ENCODE measurements at regions not wholly inside any gene's neighbourhood (a gene's known extent, or its start where the extent isn't known, plus 50 kb on each side); places are given as distances from the start of the nearest gene placed in this dataset.

DNA sequence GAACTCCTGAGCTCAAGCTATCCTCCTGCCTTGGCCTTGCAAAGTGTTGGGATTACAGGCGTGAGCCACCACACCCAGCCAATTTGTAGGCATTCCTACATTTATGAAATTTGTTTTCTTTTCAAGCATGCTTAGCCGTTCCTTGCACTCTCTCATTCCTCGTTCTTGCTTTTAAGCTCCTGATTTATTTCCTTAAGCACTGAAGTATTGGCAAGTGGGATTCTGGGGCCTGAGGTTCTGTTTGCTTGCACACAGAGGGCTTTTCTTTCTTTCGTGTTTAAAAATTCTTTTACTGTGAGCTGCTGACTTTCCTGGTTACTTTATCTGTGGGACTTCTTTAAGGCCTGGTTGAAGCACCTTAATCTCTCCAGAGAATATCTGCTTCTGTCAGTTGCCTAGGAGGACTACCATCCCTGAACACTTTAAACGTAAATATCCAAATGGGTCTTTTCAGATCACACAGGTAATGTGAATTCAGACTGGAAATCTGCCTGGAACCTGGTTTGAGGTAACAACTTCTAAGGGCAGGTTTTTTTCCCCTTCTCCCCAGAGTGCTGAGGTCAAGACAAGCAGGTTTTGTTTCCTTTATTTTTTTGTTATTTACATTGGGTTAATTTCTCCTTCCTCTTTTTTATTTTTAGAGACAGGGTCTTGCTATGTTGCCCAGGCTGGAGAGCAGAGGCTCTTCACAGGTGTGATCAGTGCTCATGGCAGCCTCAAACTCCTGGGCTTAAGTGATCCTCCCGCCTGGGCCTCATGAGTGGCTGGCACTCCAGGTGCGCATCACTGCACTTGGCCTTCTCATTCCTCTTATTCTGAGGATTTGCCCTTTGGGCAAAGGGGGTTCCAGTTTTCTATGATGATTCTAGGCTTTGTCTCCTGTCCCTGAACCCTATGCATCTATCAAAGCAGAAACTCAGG is 102.9 kb downstream of the PFKFB3 start:
- H3K4me1 ChIP-seq (ENCODE audit: control insufficient read depth in 2 of 2, insufficient read depth in 2 of 2, low read length in 2 of 2), result no peaks in the 10 kb centered on the region
- H3K4me3 ChIP-seq (ENCODE audit: low read length in 2 of 2), result no peak overlapping the region
- H3K9ac ChIP-seq (ENCODE audit: low read depth in 1 of 2, low read length in 2 of 2), result no peak overlapping the region
- H3K27ac ChIP-seq (ENCODE audit: low read depth in 2 of 2, low read length in 2 of 2), result no peak overlapping the region
- H3K9me3 ChIP-seq (ENCODE audit: control insufficient read depth in 2 of 2, low read length in 2 of 2), result peaks cover 0 to 4% of the 10 kb centered on the region in 2 donors
- no peaks in the 10 kb centered on the region for H3K27me3 ChIP-seq (ENCODE audit: control insufficient read depth in 2 of 2, insufficient read depth in 2 of 2, low read length in 2 of 2)
- no peaks in the 10 kb centered on the region for H3K36me3 ChIP-seq (ENCODE audit: control insufficient read depth in 2 of 2, insufficient read depth in 2 of 2, low read length in 2 of 2)

GRCh38 chr10:6306917-6307316 is 104.2 kb downstream of the PFKFB3 start:
- no peak overlapping the region for H3K4me3 ChIP-seq (ENCODE audit: low read length in 2 of 2)
- peaks cover 0 to 4% of the 10 kb centered on the region in 2 donors for H3K9me3 ChIP-seq (ENCODE audit: control insufficient read depth in 2 of 2, low read length in 2 of 2)
- no peak overlapping the region for H3K9ac ChIP-seq (ENCODE audit: low read depth in 1 of 2, low read length in 2 of 2)
- H3K27me3 ChIP-seq (ENCODE audit: control insufficient read depth in 2 of 2, insufficient read depth in 2 of 2, low read length in 2 of 2), result no peaks in the 10 kb centered on the region
- no peaks in the 10 kb centered on the region for H3K36me3 ChIP-seq (ENCODE audit: control insufficient read depth in 2 of 2, insufficient read depth in 2 of 2, low read length in 2 of 2)
- H3K27ac ChIP-seq (ENCODE audit: low read depth in 2 of 2, low read length in 2 of 2), result no peak overlapping the region
- H3K4me1 ChIP-seq (ENCODE audit: control insufficient read depth in 2 of 2, insufficient read depth in 2 of 2, low read length in 2 of 2), result no peaks in the 10 kb centered on the region

DNA sequence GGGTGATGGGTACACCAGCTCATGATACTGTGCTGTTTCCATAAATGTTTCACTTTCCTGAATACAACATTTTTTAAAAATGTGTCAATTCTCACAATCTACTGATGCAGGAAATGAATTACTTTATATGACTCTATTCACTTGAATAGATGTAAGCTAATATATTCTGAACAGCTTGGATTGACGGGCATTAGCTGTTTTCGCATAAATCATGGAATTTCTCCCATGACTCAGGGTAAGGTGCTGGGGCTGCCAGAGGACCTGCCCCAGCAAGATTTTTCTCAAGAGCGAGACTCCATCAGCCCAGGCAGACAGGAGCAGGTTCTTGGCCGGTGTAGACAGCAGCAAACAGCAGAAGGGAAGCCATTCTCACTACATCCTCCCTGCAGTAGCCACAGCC is 107.1 kb downstream of the PFKFB3 start:
- no peaks in the 10 kb centered on the region for H3K27me3 ChIP-seq (ENCODE audit: control insufficient read depth in 2 of 2, insufficient read depth in 2 of 2, low read length in 2 of 2)
- H3K4me1 ChIP-seq (ENCODE audit: control insufficient read depth in 2 of 2, insufficient read depth in 2 of 2, low read length in 2 of 2), result peaks cover 0 to 12% of the 10 kb centered on the region in 2 donors
- peaks cover 0 to 4% of the 10 kb centered on the region in 2 donors for H3K9me3 ChIP-seq (ENCODE audit: control insufficient read depth in 2 of 2, low read length in 2 of 2)
- H3K9ac ChIP-seq (ENCODE audit: low read depth in 1 of 2, low read length in 2 of 2), result no peak overlapping the region
- H3K27ac ChIP-seq (ENCODE audit: low read depth in 2 of 2, low read length in 2 of 2), result no peak overlapping the region
- no peak overlapping the region for H3K4me3 ChIP-seq (ENCODE audit: low read length in 2 of 2)
- no peaks in the 10 kb centered on the region for H3K36me3 ChIP-seq (ENCODE audit: control insufficient read depth in 2 of 2, insufficient read depth in 2 of 2, low read length in 2 of 2)

DNA sequence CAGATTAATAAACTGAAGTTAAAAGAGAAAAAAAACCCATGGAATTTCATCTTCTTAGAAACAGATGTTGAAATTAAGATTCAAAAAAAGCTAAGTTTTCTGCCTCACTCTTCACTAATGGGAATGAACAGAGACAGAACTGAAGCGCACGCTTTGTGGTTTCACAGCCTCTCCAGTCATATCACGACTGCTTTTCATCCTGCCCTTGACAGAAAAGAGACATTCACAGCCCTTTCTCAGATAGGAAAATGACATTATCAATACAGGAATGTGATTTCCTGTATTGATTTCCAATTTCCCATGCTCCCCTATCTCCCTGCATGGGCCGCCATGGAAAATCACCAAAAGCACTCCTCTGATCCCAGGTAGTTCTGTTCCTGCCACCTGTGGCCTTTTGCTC is 108.2 kb downstream of the PFKFB3 start:
- Histone ChIP-seq H3K4me3 (ENCODE audit: low read length in 2 of 2) (no peak overlapping the region), H3K9ac (ENCODE audit: low read depth in 1 of 2, low read length in 2 of 2) (no peak overlapping the region), H3K9me3 (ENCODE audit: control insufficient read depth in 2 of 2, low read length in 2 of 2) (peaks cover 0 to 4% of the 10 kb centered on the region in 2 donors), H3K4me1 (ENCODE audit: control insufficient read depth in 2 of 2, insufficient read depth in 2 of 2, low read length in 2 of 2) (peaks cover 0 to 14% of the 10 kb centered on the region in 2 donors), H3K36me3 (ENCODE audit: control insufficient read depth in 2 of 2, insufficient read depth in 2 of 2, low read length in 2 of 2) (no peaks in the 10 kb centered on the region), H3K27me3 (ENCODE audit: control insufficient read depth in 2 of 2, insufficient read depth in 2 of 2, low read length in 2 of 2) (no peaks in the 10 kb centered on the region), H3K27ac (ENCODE audit: low read depth in 2 of 2, low read length in 2 of 2) (no peak overlapping the region)

DNA sequence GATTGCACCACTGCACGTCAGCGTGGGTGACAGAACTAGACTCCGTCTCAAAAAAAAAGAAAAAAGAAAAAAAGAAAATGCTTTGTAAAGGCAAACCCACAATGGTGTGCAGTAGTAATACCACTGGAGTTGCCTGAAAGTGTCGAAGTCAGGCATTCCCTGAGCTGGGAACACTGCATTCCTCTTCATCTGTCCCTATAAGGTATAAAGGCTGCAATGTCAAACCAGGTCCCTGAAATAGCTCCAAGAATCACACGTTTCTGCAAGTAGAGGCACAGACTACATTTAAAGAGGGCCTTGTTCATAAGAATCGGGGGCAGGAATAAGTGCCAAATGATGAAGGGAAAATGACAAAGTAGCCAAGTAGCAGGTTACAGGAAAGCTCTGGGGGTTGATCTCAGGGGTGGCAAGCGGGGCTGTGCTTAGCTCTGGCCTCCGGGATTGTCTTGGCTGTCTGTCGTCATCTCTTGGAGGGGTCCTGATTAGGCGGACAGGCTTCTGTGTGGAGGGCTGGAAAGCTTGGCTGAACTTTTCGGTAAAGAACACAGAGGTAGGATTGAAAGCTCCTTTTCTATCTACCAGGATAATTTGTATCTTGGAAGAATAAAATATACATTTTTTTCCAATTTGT is 109.1 kb downstream of the PFKFB3 start:
- H3K9ac ChIP-seq (ENCODE audit: low read depth in 1 of 2, low read length in 2 of 2), result no peak overlapping the region
- no peaks in the 10 kb centered on the region for H3K36me3 ChIP-seq (ENCODE audit: control insufficient read depth in 2 of 2, insufficient read depth in 2 of 2, low read length in 2 of 2)
- H3K27me3 ChIP-seq (ENCODE audit: control insufficient read depth in 2 of 2, insufficient read depth in 2 of 2, low read length in 2 of 2), result no peaks in the 10 kb centered on the region
- H3K4me1 ChIP-seq (ENCODE audit: control insufficient read depth in 2 of 2, insufficient read depth in 2 of 2, low read length in 2 of 2), result peaks cover 0 to 14% of the 10 kb centered on the region in 2 donors
- H3K4me3 ChIP-seq (ENCODE audit: low read length in 2 of 2), result no peak overlapping the region
- peaks cover 0 to 4% of the 10 kb centered on the region in 2 donors for H3K9me3 ChIP-seq (ENCODE audit: control insufficient read depth in 2 of 2, low read length in 2 of 2)
- no peak overlapping the region for H3K27ac ChIP-seq (ENCODE audit: low read depth in 2 of 2, low read length in 2 of 2)

DNA sequence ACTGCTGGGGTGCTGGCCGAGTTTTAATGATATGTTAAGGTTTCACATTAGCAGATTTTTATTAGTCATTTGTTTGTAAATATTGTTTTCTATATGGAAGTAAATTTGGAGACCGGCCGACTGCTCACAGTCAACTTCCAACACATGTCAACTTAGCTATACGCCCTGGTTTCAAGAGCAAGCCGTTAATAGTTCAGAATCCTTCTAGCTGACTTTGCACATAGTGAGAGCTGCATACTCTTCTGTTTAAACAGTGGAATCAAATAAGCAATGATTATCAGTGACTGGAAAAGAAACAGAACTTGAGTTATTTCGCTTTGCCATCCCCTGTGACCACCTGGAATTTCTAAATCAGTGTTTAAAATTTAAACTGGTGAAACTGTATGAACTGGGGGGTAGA is 109.9 kb downstream of the PFKFB3 start:
- Histone ChIP-seq H3K4me3 (ENCODE audit: low read length in 2 of 2) (no peak overlapping the region), H3K9me3 (ENCODE audit: control insufficient read depth in 2 of 2, low read length in 2 of 2) (no peaks in the 10 kb centered on the region), H3K27ac (ENCODE audit: low read depth in 2 of 2, low read length in 2 of 2) (no peak overlapping the region), H3K4me1 (ENCODE audit: control insufficient read depth in 2 of 2, insufficient read depth in 2 of 2, low read length in 2 of 2) (peaks cover 0 to 14% of the 10 kb centered on the region in 2 donors), H3K9ac (ENCODE audit: low read depth in 1 of 2, low read length in 2 of 2) (no peak overlapping the region), H3K27me3 (ENCODE audit: control insufficient read depth in 2 of 2, insufficient read depth in 2 of 2, low read length in 2 of 2) (no peaks in the 10 kb centered on the region), H3K36me3 (ENCODE audit: control insufficient read depth in 2 of 2, insufficient read depth in 2 of 2, low read length in 2 of 2) (no peaks in the 10 kb centered on the region)

- Histone ChIP-seq H3K4me1 (ENCODE audit: control insufficient read depth in 2 of 2, insufficient read depth in 2 of 2, low read length in 2 of 2) (peaks cover 0 to 14% of the 10 kb centered on the region in 2 donors), H3K27me3 (ENCODE audit: control insufficient read depth in 2 of 2, insufficient read depth in 2 of 2, low read length in 2 of 2) (no peaks in the 10 kb centered on the region), H3K36me3 (ENCODE audit: control insufficient read depth in 2 of 2, insufficient read depth in 2 of 2, low read length in 2 of 2) (no peaks in the 10 kb centered on the region), H3K4me3 (ENCODE audit: low read length in 2 of 2) (no peak overlapping the region), H3K9ac (ENCODE audit: low read depth in 1 of 2, low read length in 2 of 2) (no peak overlapping the region), H3K9me3 (ENCODE audit: control insufficient read depth in 2 of 2, low read length in 2 of 2) (no peaks in the 10 kb centered on the region), H3K27ac (ENCODE audit: low read depth in 2 of 2, low read length in 2 of 2) (no peak overlapping the region)
These were observed 110.6 kb downstream of the PFKFB3 start for GRCh38 chr10:6313111-6313895.

DNA sequence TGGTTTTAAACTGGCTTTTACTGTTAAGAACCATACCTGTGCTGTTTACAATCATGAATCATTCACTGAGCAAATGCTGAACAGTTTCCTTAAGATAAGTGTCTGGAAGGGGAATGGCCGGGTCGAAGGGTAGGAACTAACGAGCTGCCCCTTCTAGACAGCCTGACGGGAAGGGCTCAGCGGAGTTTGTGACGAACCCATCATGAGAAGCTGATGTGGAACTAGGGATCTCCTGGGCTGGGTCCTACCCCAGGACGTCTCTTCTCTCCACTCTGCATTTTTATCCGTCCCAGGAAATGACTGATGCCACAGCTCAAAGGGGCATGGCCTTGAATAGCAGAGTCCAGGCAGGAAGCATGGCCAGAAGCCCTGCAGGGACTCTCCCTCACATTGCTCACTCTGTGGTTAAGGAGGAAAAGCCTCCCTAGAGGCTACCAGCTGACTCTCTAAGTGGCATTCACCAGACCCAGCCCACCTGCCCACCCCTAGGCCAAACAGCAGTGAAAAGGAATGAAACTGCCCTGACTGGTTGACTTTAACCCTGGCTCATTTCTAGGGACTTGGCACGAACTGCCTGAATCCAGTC is 112.0 kb downstream of the PFKFB3 start:
- no peaks in the 10 kb centered on the region for H3K36me3 ChIP-seq (ENCODE audit: control insufficient read depth in 2 of 2, insufficient read depth in 2 of 2, low read length in 2 of 2)
- peak overlapping the region in 1 of 2 donors; percentile 41 for H3K27ac ChIP-seq (ENCODE audit: low read depth in 2 of 2, low read length in 2 of 2)
- H3K4me1 ChIP-seq (ENCODE audit: control insufficient read depth in 2 of 2, insufficient read depth in 2 of 2, low read length in 2 of 2), result peaks cover 0 to 14% of the 10 kb centered on the region in 2 donors

GRCh38 chr10:6319119-6319518 is 116.4 kb downstream of the PFKFB3 start:
- Histone ChIP-seq H3K4me1 (ENCODE audit: control insufficient read depth in 2 of 2, insufficient read depth in 2 of 2, low read length in 2 of 2) (peaks cover 0 to 7% of the 10 kb centered on the region in 2 donors), H3K27me3 (ENCODE audit: control insufficient read depth in 2 of 2, insufficient read depth in 2 of 2, low read length in 2 of 2) (no peaks in the 10 kb centered on the region), H3K9ac (ENCODE audit: low read depth in 1 of 2, low read length in 2 of 2) (no peak overlapping the region), H3K4me3 (ENCODE audit: low read length in 2 of 2) (no peak overlapping the region), H3K9me3 (ENCODE audit: control insufficient read depth in 2 of 2, low read length in 2 of 2) (no peaks in the 10 kb centered on the region), H3K27ac (ENCODE audit: low read depth in 2 of 2, low read length in 2 of 2) (no peak overlapping the region), H3K36me3 (ENCODE audit: control insufficient read depth in 2 of 2, insufficient read depth in 2 of 2, low read length in 2 of 2) (no peaks in the 10 kb centered on the region)

More for the DNA sequence above, 112.0 kb downstream of the PFKFB3 start:
- no peaks in the 10 kb centered on the region for H3K27me3 ChIP-seq (ENCODE audit: control insufficient read depth in 2 of 2, insufficient read depth in 2 of 2, low read length in 2 of 2)
- peak overlapping the region; percentile 7 to 15 for H3K4me3 ChIP-seq (ENCODE audit: low read length in 2 of 2)
- H3K9ac ChIP-seq (ENCODE audit: low read depth in 1 of 2, low read length in 2 of 2), result peak overlapping the region in 1 of 2 donors; percentile 20
- no peaks in the 10 kb centered on the region for H3K9me3 ChIP-seq (ENCODE audit: control insufficient read depth in 2 of 2, low read length in 2 of 2)

Measured in mucosa of rectum (tissue), 2 donors.